ENCODE measurements at regions not wholly inside any gene's neighbourhood (a gene's known extent, or its start where the extent isn't known, plus 50 kb on each side); places are given as distances from the start of the nearest gene placed in this dataset.

GRCh38 chr12:59389968-59390576, 205.8 kb upstream of the SLC16A7 start:
- H3K9ac ChIP-seq (ENCODE audit: insufficient read depth, low read depth, low read length): no peak overlapping the region
- no TSS peak for BruUV-seq (replicated peaks)
- H3K4me3 ChIP-seq (replicated peaks in 1 of 3; ENCODE audit: insufficient read depth in 1 of 3, low read depth in 2 of 3, low read length in 3 of 3): no peak overlapping the region
- no peak overlapping the region for H3K4me2 ChIP-seq (ENCODE audit: low read depth, low read length)
- in situ Hi-C loops (cut with HindIII; ENCODE audit: extremely low pct_ligation_motif_present, low pct_unique_long_range_greater_than_20kb) (no loop called here), intact Hi-C loops (cut with micrococcal nuclease; ENCODE audit: unreplicated experiment) (no loop called here)
- no peak overlapping the region for H3K27ac ChIP-seq (ENCODE audit: extremely low read length, insufficient read depth, low read length)
- WGBS (ENCODE audit: low lambda C conversion rate): 32% methylated on average over 7 of the region's 13 CpGs
- TF ChIP-seq FOXP1 (IDR thresholded peaks at IDR 0.05) (no peak), FOXP1 (CRISPR knock-in tag; IDR thresholded peaks at IDR 0.05) (no peak), ATRX (CRISPR knock-in tag; IDR thresholded peaks at IDR 0.05; ENCODE audit: borderline replicate concordance) (no peak), PRMT3 (CRISPR knock-in tag; IDR thresholded peaks at IDR 0.05; ENCODE audit: borderline replicate concordance, low read depth) (no peak), ZEB1 (IDR thresholded peaks at IDR 0.05; ENCODE audit: insufficient replicate concordance, low read depth) (no peak), ZNF264 (CRISPR knock-in tag; IDR thresholded peaks at IDR 0.05) (no peak), ZNF564 (CRISPR knock-in tag; IDR thresholded peaks at IDR 0.05) (no peak), ARID4A (CRISPR knock-in tag; IDR thresholded peaks at IDR 0.05; ENCODE audit: borderline replicate concordance) (no peak), NCOA1 (CRISPR knock-in tag; IDR thresholded peaks at IDR 0.05) (no peak)
- ChIA-PET CTCF (ENCODE audit: low intra/inter-chr PET ratio, low total read pairs) (no interaction called here), POLR2A (no interaction called here)
- no peaks in the 10 kb centered on the region; a peak in 1 of 5 replicates for H3K27me3 ChIP-seq (ENCODE audit: control insufficient read depth in 1 of 2, insufficient read depth in 2 of 2, low read length in 2 of 2)
- no peaks in the 10 kb centered on the region; the same call in 1 of the 2 replicates for H3K9me3 ChIP-seq (ENCODE audit: low read length)
- H3K36me3 ChIP-seq (replicated peaks in 1 of 2; ENCODE audit: control insufficient read depth in 1 of 2, insufficient read depth in 2 of 2, low read length in 2 of 2): no peaks in the 10 kb centered on the region
- DNase-seq (ENCODE audit: low spot score) (no peak), FAIRE-seq (no peak), ATAC-seq (no peak)
- H4K20me1 ChIP-seq (ENCODE audit: insufficient read depth, low read length): no peaks in the 10 kb centered on the region
- no peaks in the 10 kb centered on the region for H3K4me1 ChIP-seq (ENCODE audit: insufficient read depth, low read length)
- no peaks in the 10 kb centered on the region for H3K79me2 ChIP-seq (ENCODE audit: insufficient read depth, low read length)
- H2AFZ ChIP-seq (ENCODE audit: low read length): no peak overlapping the region

Data from HepG2 (cell line).